ENCODE measurements at regions not wholly inside any gene's neighbourhood (a gene's known extent, or its start where the extent isn't known, plus 50 kb on each side); places are given as distances from the start of the nearest gene placed in this dataset.

- TF ChIP-seq CTCF (IDR thresholded peaks at IDR 0.05; ENCODE audit: low read depth, low read length, poor library complexity, severe bottlenecking) (no peak), EZH2phosphoT487 (IDR thresholded peaks at IDR 0.05; ENCODE audit: borderline replicate concordance, low read length) (no peak)
Observed at GRCh38 chr2:122545821-122546220, 790.4 kb downstream of the TSN start.
